BE2C (cell line): ENCODE measurements at regions not wholly inside any gene's neighbourhood (a gene's known extent, or its start where the extent isn't known, plus 50 kb on each side); places are given as distances from the start of the nearest gene placed in this dataset.

Experiments
- DNase-seq: peaks from one replicate; pipeline ENCODE4 v3.0.0-alpha.2; 2020
- H3K27me3 ChIP-seq: fragments of 250-450 bp; sonication (Bioruptor Pico); 2 replicates; pipeline ENCODE4 v1.5.1; 2020; ENCODE audit warnings: mild to moderate bottlenecking
- H3K36me3 ChIP-seq: fragments of 250-450 bp; sonication (Bioruptor Pico); 2 replicates; pipeline ENCODE4 v1.5.1; 2020; ENCODE audit warnings: mild to moderate bottlenecking
- H3K4me1 ChIP-seq: fragments of 250-450 bp; sonication (Bioruptor Pico); 2 replicates; pipeline ENCODE4 v1.5.1; 2020
- H3K4me3 ChIP-seq: 2 replicates; pipeline ENCODE4 v1.5.1; 2011; ENCODE audit warnings: low read depth, low read length
- H3K9me3 ChIP-seq: fragments of 250-450 bp; sonication (Bioruptor Pico); 2 replicates; pipeline ENCODE4 v1.5.1; 2020
- CTCF ChIP-seq: IDR thresholded peaks from 2 replicates; pipeline ENCODE4 v1.5.1; 2012; ENCODE audit warnings: mild to moderate bottlenecking, low read depth, low read length

- H3K9me3 ChIP-seq: no peaks in the 10 kb centered on the region
- no peak for DNase-seq
- no peak overlapping the region for H3K4me3 ChIP-seq
- no peaks in the 10 kb centered on the region for H3K4me1 ChIP-seq
- H3K36me3 ChIP-seq: no peaks in the 10 kb centered on the region
- TF ChIP-seq CTCF: no peak
- no peaks in the 10 kb centered on the region for H3K27me3 ChIP-seq
These were observed 423.7 kb downstream of the ANXA1 start for GRCh38 chr9:73575101-73576060.

- Histone ChIP-seq H3K4me1 (no peaks in the 10 kb centered on the region), H3K4me3 (no peak overlapping the region), H3K36me3 (no peaks in the 10 kb centered on the region), H3K9me3 (no peaks in the 10 kb centered on the region), H3K27me3 (no peaks in the 10 kb centered on the region)
- DNase-seq: peak; percentile 29
- TF ChIP-seq CTCF: no peak
These were observed 426.2 kb downstream of the ANXA1 start for GRCh38 chr9:73577848-73578247.

GRCh38 chr9:73579823-73580222, 428.2 kb downstream of the ANXA1 start:
- no peak for TF ChIP-seq CTCF
- H3K4me3 ChIP-seq: no peak overlapping the region
- no peaks in the 10 kb centered on the region for H3K4me1 ChIP-seq
- no peaks in the 10 kb centered on the region for H3K9me3 ChIP-seq
- H3K36me3 ChIP-seq: no peaks in the 10 kb centered on the region
- DNase-seq: no peak
- no peaks in the 10 kb centered on the region for H3K27me3 ChIP-seq

- H3K4me1 ChIP-seq: no peaks in the 10 kb centered on the region
- TF ChIP-seq CTCF: no peak
- no peaks in the 10 kb centered on the region for H3K27me3 ChIP-seq
- H3K9me3 ChIP-seq: peaks cover 3% of the 10 kb centered on the region
- H3K36me3 ChIP-seq: no peaks in the 10 kb centered on the region
- DNase-seq: no peak
- H3K4me3 ChIP-seq: no peak overlapping the region
These were observed 431.9 kb downstream of the ANXA1 start for GRCh38 chr9:73583576-73583975.

- no peak for TF ChIP-seq CTCF
These were observed 443.4 kb downstream of the ANXA1 start for GRCh38 chr9:73595036-73595545.

GRCh38 chr9:73596321-73596720, 444.7 kb downstream of the ANXA1 start:
- no peak for TF ChIP-seq CTCF
- Histone ChIP-seq H3K9me3 (no peaks in the 10 kb centered on the region), H3K4me3 (no peak overlapping the region), H3K36me3 (no peaks in the 10 kb centered on the region), H3K27me3 (no peaks in the 10 kb centered on the region), H3K4me1 (no peaks in the 10 kb centered on the region)
- DNase-seq: no peak

More at GRCh38 chr9:73595036-73595545, 443.4 kb downstream of the ANXA1 start:
- DNase-seq: no peak
- H3K4me1 ChIP-seq: no peaks in the 10 kb centered on the region
- H3K27me3 ChIP-seq: no peaks in the 10 kb centered on the region
- no peaks in the 10 kb centered on the region for H3K9me3 ChIP-seq
- H3K4me3 ChIP-seq: no peak overlapping the region
- no peaks in the 10 kb centered on the region for H3K36me3 ChIP-seq
